Adrenal gland (tissue), 9 donors: ENCODE measurements at regions not wholly inside any gene's neighbourhood (a gene's known extent, or its start where the extent isn't known, plus 50 kb on each side); places are given as distances from the start of the nearest gene placed in this dataset.

ENCODE experiments used
- DNase-seq, 7 donors: peaks; one replicate each; pipeline ENCODE4 v3.0.0-alpha.2; 2019 to 2020
- H3K27ac ChIP-seq, 5 donors: fragments of 200-600 bp; sonication (generic) in 4 of 5; 1 replicate in 3 of 5; 2 replicates in 2 of 5; pipeline versions ENCODE4 v1.5.1 to v1.8.0; 2016 to 2020; ENCODE audit warnings: mild to moderate bottlenecking in 1 of 5
- H3K27me3 ChIP-seq: fragments of 200-600 bp; 2 replicates; pipeline ENCODE4 v1.8.0; 2021
- H3K36me3 ChIP-seq, 2 donors: fragments of 200-600 bp; replicated peaks in 1 of 2; 1 replicate in 1 of 2; 2 replicates in 1 of 2; pipeline versions ENCODE4 v1.5.1 to v1.8.0; 2018 to 2022
- H3K4me1 ChIP-seq, 2 donors: fragments of 200-600 bp; replicated peaks in 1 of 2; 1 replicate in 1 of 2; 2 replicates in 1 of 2; pipeline versions ENCODE4 v1.5.1 to v1.8.0; 2018 to 2021
- H3K4me3 ChIP-seq, 4 donors: fragments of 200-600 bp; sonication (generic) in 3 of 4; one replicate each; pipeline ENCODE4 v1.5.1; 2016 to 2018
- H3K9me3 ChIP-seq, 3 donors: fragments of 200-600 bp; sonication (generic) in 1 of 3; replicated peaks in 1 of 3; 1 replicate in 2 of 3; 2 replicates in 1 of 3; pipeline versions ENCODE4 v1.5.1 to v1.8.0; 2016 to 2021
- CTCF ChIP-seq, 6 experiments: fragments of 450-650 bp in 4 of 6; fragments of 200-600 bp in 2 of 6; sonication (generic) in 1 of 6; IDR thresholded peaks; 1 replicate in 5 of 6; 2 replicates in 1 of 6; pipeline versions ENCODE4 v1.5.1 to v1.8.0; 2016 to 2021; ENCODE audit warnings: antibody characterized with exemption in 6 of 6, mild to moderate bottlenecking in 2 of 6, moderate library complexity in 1 of 6
- POLR2A ChIP-seq, 2 donors: fragments of 450-650 bp; IDR thresholded peaks; one replicate each; pipeline ENCODE4 v1.6.1; 2017; ENCODE audit warnings: antibody characterized with exemption in 2 of 2, mild to moderate bottlenecking in 2 of 2, moderate library complexity in 1 of 2
- WGBS, 4 donors: extraction: QIAGEN DNeasy Blood & Tissue Kit in 2 of 4; methylation state at CpG; one replicate each; pipeline versions ENCODE4 v1.1.5 to v1.1.7; 2013 to 2017; 5-methylcytosine and 5-hydroxymethylcytosine counted together
- intact Hi-C, 2 donors: fragments of 100-400 bp; cut with DNase I; formaldehyde crosslinking; loops; one replicate each; pipeline versions ENCODE4 v1.14.1 to v1.15.0; 2022 to 2023
- donor health status: healthy with polysubstance abuse.
- donor health status: Bipolar disorder and iron deficiency.
- donor health status: DM: yes; HTN: yes; CAD: no.
- donor health status: DM: no; HTN: no; CAD: no.
- donor health status: DM: no; HTN: no; CAD: no.

DNA sequence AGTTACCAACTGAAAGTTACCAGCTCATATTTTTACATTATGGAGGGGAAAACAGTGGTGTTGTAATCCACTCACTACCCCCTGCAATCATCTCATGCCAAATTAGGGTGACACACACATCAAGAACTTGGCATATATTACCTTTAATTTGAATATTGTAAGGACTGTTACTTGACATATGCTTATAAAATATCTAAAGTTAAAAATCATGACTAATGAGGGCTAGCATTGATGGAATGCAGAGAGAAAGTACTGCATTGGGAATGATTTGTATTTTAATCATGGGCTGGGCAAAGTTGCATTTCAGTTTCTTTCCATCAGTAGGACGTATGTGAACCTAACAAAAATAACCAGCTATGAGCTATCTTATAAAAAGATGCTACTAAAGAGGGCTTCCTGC, 517.5 kb upstream of the GRIA3 start:
- Histone ChIP-seq H3K36me3 (no peaks in the 10 kb centered on the region), H3K27me3 (no peaks in the 10 kb centered on the region), H3K4me1 (no peaks in the 10 kb centered on the region), H3K27ac (no peak overlapping the region), H3K9me3 (no peaks in the 10 kb centered on the region), H3K4me3 (no peak overlapping the region)
- intact Hi-C loops: no loop called here
- 21 to 65% (median 43%) methylated on average over 1 of the region's 1 CpG for WGBS, 4 donors
- TF ChIP-seq POLR2A (IDR thresholded peaks at IDR 0.05) (no peak), CTCF (IDR thresholded peaks at IDR 0.05) (no peak)
- no peak for DNase-seq

- no peaks in the 10 kb centered on the region for H3K4me1 ChIP-seq
- H3K4me3 ChIP-seq: no peak overlapping the region
- H3K36me3 ChIP-seq: no peaks in the 10 kb centered on the region
- DNase-seq: no peak
- no peaks in the 10 kb centered on the region for H3K27me3 ChIP-seq
- 69 to 79% (median 75%) methylated on average over 3 of the region's 3 CpGs for WGBS, 4 donors
- H3K27ac ChIP-seq: no peak overlapping the region
- H3K9me3 ChIP-seq: no peaks in the 10 kb centered on the region
- TF ChIP-seq CTCF (IDR thresholded peaks at IDR 0.05): no peak
- TF ChIP-seq POLR2A (IDR thresholded peaks at IDR 0.05): no peak
- intact Hi-C loops: no loop called here
Observed at GRCh38 chrX:122667667-122668066, 516.4 kb upstream of the GRIA3 start.

- TF ChIP-seq POLR2A (IDR thresholded peaks at IDR 0.05) (no peak), CTCF (IDR thresholded peaks at IDR 0.05) (no peak)
- Histone ChIP-seq H3K27ac (no peak overlapping the region), H3K36me3 (no peaks in the 10 kb centered on the region)
Observed at GRCh38 chrX:122703762-122704161, 480.3 kb upstream of the GRIA3 start.

DNA sequence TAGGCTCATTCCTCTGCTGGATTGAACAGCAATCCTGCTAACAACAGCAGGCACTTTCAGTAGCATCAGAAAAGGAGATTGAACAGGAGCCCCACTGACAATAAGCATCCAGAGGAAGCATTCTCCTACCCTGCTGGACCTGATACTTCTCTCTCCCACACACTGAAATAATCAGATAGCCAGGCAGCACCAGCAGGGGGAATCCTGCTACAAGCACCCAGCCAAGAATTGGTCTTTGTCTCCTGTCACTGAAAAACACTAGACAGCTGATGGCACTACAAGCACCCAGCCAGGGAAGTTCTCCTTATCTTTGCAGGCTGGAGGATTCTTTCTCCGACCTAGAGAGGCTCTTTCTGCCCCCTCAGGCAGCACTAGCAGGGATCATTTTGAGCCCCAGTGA, 444.3 kb upstream of the GRIA3 start:
- Histone ChIP-seq H3K4me3 (no peak overlapping the region), H3K36me3 (no peaks in the 10 kb centered on the region), H3K9me3 (no peaks in the 10 kb centered on the region), H3K27me3 (no peaks in the 10 kb centered on the region), H3K27ac (no peak overlapping the region), H3K4me1 (no peaks in the 10 kb centered on the region)
- 21 to 70% (median 37%) methylated on average over 1 of the region's 1 CpG for WGBS, 4 donors
- no peak for TF ChIP-seq POLR2A (IDR thresholded peaks at IDR 0.05)
- no peak for TF ChIP-seq CTCF (IDR thresholded peaks at IDR 0.05)
- intact Hi-C loops: no loop called here
- no peak for DNase-seq

More at GRCh38 chrX:122703762-122704161, 480.3 kb upstream of the GRIA3 start:
- Histone ChIP-seq H3K27me3 (no peaks in the 10 kb centered on the region), H3K4me3 (no peak overlapping the region), H3K9me3 (no peaks in the 10 kb centered on the region), H3K4me1 (no peaks in the 10 kb centered on the region)
- no peak for DNase-seq
- intact Hi-C loops: no loop called here
- WGBS, 4 donors: 40 to 86% (median 71%) methylated on average over 1 of the region's 1 CpG; no CpG with 5 or more reads in 1 of the 4 donors
